Hippocampal formation (tissue), 2 donors: ENCODE measurements at regions not wholly inside any gene's neighbourhood (a gene's known extent, or its start where the extent isn't known, plus 50 kb on each side); places are given as distances from the start of the nearest gene placed in this dataset.

Experiments
- DNase-seq, 2 donors: peaks; one replicate each; lab custom pipeline; 2025; lab: John Stamatoyannopoulos, UW

DNA sequence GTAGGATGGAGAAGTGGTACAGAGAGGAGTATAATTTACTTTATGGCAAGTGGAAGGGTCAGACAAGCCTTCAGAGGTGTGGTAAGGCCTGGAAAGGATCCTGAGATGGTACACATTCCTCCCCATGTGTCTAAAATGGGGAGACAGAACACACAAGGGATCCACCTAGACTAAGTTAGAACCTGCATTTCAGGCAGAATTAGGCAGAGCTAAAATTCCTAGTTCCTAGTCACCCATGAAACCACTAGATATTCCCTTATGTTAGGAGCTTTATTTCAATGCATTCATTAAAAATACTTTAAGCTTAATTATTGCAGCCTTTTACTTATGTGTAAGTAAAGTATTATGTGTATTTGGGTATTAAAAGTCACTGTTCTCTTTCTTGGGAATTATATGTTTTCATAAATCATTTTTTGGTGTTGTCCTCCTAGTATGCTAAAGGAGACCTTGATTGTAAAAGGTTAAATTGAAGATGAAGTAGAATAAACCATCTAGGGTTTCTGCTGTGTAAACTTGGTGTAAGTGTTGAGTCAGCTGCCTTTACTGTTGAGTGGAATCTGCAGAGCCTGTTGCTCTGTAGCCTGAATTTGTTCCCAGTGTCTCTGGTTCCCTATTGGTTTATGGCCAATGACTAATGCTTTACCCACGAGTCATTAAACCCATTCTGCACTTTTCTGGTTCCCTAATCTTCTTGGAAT is 423.2 kb downstream of the ATP23 start:
- DNase-seq = no peak

DNA sequence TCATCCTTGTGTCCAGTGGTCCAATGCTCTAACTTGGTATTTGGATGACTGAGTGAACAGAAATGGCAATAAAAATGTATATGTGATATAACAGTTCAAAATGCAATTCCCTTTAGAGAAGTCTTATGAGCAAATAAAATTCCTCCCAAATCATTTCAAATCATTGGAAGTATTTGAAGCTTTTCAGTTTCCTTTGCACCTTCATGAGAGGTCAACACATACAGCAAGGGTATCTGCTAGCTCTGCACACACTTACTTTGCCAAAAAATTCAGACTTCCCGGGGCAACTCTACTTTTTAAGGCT is 423.7 kb downstream of the ATP23 start:
- DNase-seq = no peak

- no peak for DNase-seq
Measured at GRCh38 chr12:58367041-58367440, 425.7 kb downstream of the ATP23 start.

- DNase-seq = no peak
Measured at GRCh38 chr12:58368001-58368400, 426.6 kb downstream of the ATP23 start.

- DNase-seq = no peak
Measured at GRCh38 chr12:58369576-58369975, 428.2 kb downstream of the ATP23 start.

DNA sequence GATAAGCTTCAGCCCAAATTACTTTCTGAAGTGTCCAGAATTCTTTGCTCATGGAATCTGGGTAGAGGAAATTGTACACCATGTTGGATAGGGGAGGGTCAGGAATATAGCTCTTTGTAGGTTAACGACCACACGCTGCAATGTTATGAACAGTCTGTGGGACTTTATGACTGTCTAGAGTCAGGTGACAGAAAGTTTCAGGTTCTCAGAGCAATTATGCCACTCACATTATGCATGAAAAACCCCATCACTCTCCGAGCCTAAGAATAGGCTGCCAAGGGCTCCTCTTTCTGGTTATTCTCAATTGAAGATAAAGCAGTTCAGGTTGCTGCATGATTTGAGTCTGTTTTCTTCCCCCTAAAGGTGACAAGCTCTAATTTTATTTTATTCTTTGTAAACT is 430.9 kb downstream of the ATP23 start:
- no peak for DNase-seq

DNA sequence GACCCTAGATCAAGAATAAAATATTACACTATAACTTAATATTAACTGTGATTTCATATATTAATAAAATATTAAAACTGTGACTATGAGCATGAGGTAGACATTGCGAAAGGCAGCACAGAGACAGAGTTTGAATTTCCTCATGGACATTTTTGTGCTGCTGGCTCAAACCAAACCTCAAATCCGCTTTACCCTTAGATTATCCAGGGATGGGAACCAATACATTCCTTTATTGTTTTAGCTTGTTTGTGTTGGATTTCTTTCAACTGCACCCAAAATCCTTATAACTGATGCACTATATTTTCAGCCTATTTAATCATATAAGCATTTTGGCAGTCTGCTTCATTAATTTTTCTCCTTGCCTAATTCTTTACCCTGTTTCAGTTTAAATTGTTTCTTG is 436.7 kb downstream of the ATP23 start:
- no peak for DNase-seq

- DNase-seq = no peak
Measured at GRCh38 chr12:58381546-58381945, 440.2 kb downstream of the ATP23 start.

- no peak for DNase-seq
Measured at GRCh38 chr12:58384196-58384595, 442.8 kb downstream of the ATP23 start.

GRCh38 chr12:58386136-58386535 is 444.8 kb downstream of the ATP23 start:
- DNase-seq = no peak

DNA sequence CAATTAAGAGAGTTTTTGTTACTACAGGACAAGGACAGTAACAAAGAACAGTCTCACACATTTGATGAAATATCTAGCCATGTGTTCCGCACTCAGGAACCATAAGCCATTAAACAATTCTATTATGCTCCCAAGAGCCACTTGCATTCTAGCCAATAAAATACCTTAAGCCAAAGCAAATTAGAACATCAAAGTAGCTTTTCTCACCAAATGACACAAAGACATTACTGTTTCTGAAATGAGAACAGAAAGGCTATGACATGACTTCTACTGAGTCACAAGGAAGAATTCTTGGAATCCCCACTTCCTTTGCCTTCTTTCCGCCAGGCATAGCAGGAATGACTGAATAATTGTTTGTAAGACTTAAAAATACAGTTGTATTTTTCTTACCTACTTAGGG is 445.8 kb downstream of the ATP23 start:
- DNase-seq = no peak

GRCh38 chr12:58388261-58388660 is 446.9 kb downstream of the ATP23 start:
- peak in 1 of 2 donors; percentile 3 for DNase-seq

GRCh38 chr12:58393152-58393551 is 451.8 kb downstream of the ATP23 start:
- DNase-seq = no peak

GRCh38 chr12:58395056-58395455 is 453.7 kb downstream of the ATP23 start:
- DNase-seq = no peak

DNA sequence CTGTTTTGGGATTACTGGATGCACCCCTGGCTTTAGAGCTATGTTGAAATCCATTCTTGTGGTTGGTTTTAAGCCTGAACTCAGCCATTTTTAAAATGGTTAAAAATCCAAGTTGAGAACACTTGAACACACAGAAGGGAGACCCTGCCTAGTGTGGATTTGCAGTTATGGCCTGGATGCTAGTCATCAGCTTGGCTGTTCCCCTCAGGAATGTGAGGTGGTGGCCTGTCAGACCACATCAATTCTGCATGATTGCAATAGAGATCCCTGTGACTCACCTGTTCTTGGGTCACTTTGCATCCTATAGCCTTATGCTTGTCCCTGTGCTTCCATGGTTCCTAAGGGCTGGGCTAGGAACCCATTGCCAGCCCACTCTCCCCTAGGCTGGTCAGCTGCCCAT is 454.1 kb downstream of the ATP23 start:
- no peak for DNase-seq

DNA sequence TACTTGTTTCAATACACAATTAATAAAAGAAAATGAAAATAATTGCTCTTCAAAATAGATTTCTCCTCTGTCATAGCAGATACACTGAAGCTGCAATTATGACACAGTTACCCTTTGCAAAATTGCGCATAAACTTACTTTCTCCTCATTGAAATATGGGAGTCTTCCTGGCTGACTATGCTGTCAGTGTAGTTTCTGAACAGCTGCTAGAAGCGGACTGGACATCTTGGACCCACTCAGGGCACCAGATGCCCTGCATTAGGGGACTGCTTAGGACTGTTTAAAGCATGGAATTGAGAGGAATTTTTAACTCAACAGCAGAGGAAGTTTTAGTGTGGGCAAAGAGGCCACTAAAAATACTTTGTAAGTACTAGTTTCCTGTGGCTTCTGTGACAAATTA is 454.9 kb downstream of the ATP23 start:
- DNase-seq = no peak

- DNase-seq = no peak
Measured at GRCh38 chr12:58405363-58405762, 464.0 kb downstream of the ATP23 start.

DNA sequence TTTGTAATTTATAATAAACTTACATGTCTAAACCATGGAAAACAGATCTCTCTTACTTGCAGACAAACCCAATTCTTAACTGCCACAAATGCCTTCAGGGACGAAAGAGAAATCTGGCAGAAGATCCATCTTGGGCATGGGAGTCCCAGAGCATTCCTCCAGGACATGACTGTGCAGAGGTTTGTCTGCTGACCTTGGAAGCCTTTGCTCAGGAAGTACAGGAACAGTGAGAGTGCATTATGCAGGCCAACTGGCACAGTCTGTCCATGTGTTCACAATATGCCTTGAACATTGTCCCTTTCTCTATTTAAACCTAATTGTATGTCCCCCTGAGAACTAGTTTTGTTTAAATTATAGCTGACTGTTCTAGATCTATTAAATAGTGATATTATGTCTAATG is 467.1 kb downstream of the ATP23 start:
- DNase-seq = no peak

GRCh38 chr12:58412461-58413060 is 471.2 kb downstream of the ATP23 start:
- no peak for DNase-seq

- DNase-seq = no peak
Measured at GRCh38 chr12:58413794-58414193, 472.4 kb downstream of the ATP23 start.

GRCh38 chr12:58414398-58414871 is 473.1 kb downstream of the ATP23 start:
- no peak for DNase-seq

DNA sequence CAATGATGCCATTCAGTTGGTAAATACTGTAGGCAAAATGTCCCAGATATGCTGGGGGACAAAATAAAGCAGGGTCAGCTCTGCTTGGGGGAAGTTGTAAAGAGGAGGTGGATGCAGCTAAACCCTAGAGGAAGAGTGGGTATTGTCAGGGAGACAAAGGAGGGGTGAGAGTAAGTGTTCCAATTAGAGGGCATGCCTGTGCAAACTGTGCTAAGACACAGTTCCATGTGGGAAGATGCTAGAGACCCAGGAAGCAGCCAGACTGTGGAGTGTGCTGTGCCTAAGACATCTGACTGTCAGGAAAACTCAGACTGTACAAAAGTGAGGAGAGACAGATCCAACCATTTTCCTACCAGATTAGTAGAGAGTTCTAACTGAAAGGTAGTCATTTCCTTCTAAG is 474.3 kb downstream of the ATP23 start:
- no peak for DNase-seq

DNA sequence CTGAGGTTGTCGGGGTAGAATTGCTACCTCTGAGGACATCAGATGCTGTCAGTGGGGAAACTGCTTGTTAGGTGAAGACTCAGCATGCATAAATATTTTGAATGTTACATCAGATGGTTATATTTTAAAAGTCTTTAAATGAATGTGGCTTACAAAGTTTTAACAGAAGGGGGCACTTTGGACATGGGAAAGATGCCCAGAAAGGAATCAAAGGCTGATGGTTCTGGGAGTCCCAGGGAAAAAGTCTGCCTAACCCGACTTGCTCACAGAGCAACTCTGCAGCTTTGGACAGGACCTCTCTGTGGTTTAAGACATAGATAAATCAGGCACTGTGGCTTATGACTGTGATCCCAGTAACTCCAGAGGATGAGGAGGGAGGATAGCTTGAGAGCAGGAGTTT is 474.9 kb downstream of the ATP23 start:
- no peak for DNase-seq

DNA sequence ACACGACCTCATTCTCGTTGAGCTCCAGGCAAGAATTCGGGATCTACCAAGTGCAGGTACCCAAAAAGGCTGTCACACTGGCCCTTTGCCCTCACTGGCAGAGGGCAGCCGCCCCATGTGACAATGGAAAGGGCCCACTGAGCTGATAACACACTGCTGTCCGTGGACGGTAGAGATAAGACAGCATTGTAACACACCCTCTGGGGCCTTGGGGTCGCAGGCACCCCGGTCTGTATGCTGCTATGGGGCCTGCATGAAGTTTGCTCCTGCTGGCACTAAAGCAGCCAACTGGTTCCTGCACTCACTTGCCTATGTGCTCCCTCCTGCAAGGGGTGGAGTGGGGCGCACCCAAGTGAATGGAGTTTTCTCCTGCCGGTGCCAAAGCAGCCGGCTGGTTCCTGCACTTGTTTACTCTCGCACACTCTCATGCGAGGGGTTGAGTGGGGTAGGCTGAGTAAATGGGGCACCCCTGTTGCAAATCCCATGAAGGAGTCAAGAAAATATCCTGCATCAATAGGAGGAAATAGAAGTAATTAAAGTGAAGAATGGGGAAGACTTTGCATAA is 477.9 kb downstream of the ATP23 start:
- DNase-seq = no peak
